H1 (cell line): ENCODE measurements at regions not wholly inside any gene's neighbourhood (a gene's known extent, or its start where the extent isn't known, plus 50 kb on each side); places are given as distances from the start of the nearest gene placed in this dataset.

Experiments
- CTCF ChIA-PET: fragments of 300-600 bp; sonication (Branson Sonifier 250); formaldehyde crosslinking; loops from one replicate; lab custom pipeline; 2021; ENCODE audit not compliant: partially characterized antibody; lab: Charles Lee
- POLR2A ChIA-PET: fragments of 300-600 bp; sonication (Branson Sonifier 250); formaldehyde crosslinking; loops from one replicate; lab custom pipeline; 2021; ENCODE audit warnings: inconsistent platforms; ENCODE audit not compliant: partially characterized antibody; lab: Charles Lee
- DNase-seq, 2 experiments: peaks; one replicate each; pipeline versions ENCODE4 v3.0.0 to v3.0.0-alpha.2; 2010 to 2022; ENCODE audit warnings: low spot score in 2 of 2, low read depth in 1 of 2, mixed read lengths in 1 of 2
- FAIRE-seq: peaks from 2 replicates; lab custom pipeline; 2011; peaks lifted over from hg19 to GRCh38; lab: Jason Lieb, UNC
- H2AFZ ChIP-seq: 2 replicates; pipeline ENCODE4 v1.8.1; 2012; ENCODE audit warnings: low read length, inconsistent platforms
- H2AK5ac ChIP-seq: 2 replicates; pipeline ENCODE4 v1.6.1; 2013; ENCODE audit warnings: low read depth, low read length
- H2BK120ac ChIP-seq: replicated peaks from 2 replicates; pipeline ENCODE3; 2013; ENCODE audit warnings: low read depth, low read length, inconsistent platforms
- H2BK12ac ChIP-seq: 2 replicates; pipeline ENCODE4 v1.6.1; 2013; ENCODE audit warnings: low read depth, low read length
- H2BK15ac ChIP-seq: 2 replicates; pipeline ENCODE4 v1.6.1; 2013; ENCODE audit warnings: low read length
- H2BK20ac ChIP-seq: 2 replicates; pipeline ENCODE4 v1.6.1; 2013; ENCODE audit warnings: low read length
- H2BK5ac ChIP-seq: 2 replicates; pipeline ENCODE4 v1.6.1; 2013; ENCODE audit warnings: low read depth, low read length
- H3K14ac ChIP-seq: 2 replicates; pipeline ENCODE4 v1.6.1; 2013; ENCODE audit warnings: inconsistent platforms; ENCODE audit not compliant: insufficient read length
- H3K18ac ChIP-seq: 2 replicates; pipeline ENCODE4 v1.6.1; 2013; ENCODE audit warnings: low read length; ENCODE audit errors: extremely low read depth
- H3K23ac ChIP-seq: 2 replicates; pipeline ENCODE4 v1.6.1; 2013; ENCODE audit warnings: inconsistent platforms; ENCODE audit not compliant: insufficient read length
- H3K23me2 ChIP-seq: 2 replicates; pipeline ENCODE4 v1.6.1; 2013; ENCODE audit warnings: low read depth, low read length
- H3K27ac ChIP-seq: 2 replicates; pipeline ENCODE4 v1.6.1; 2011; ENCODE audit warnings: low read depth, low read length, inconsistent platforms
- H3K27me3 ChIP-seq, 4 experiments: replicated peaks in 1 of 4; 1 replicate in 1 of 4; 2 replicates in 3 of 4; pipeline versions ENCODE4 v1.6.1 to v1.8.1; 2011 to 2013; ENCODE audit warnings: low read length in 3 of 4, mild to moderate bottlenecking in 3 of 4, inconsistent platforms in 2 of 4, mixed read lengths in 2 of 4, moderate library complexity in 1 of 4; ENCODE audit not compliant: control insufficient read depth in 3 of 4, insufficient read depth in 3 of 4; ENCODE audit errors: extremely low read depth in 1 of 4
- H3K36me3 ChIP-seq, 4 experiments: 2 replicates each; pipeline versions ENCODE4 v1.6.1 to v1.8.1; 2011 to 2013; ENCODE audit warnings: mild to moderate bottlenecking in 4 of 4, low read length in 3 of 4, moderate library complexity in 2 of 4, control low read depth in 1 of 4, inconsistent platforms in 1 of 4; ENCODE audit not compliant: insufficient read depth in 4 of 4, control insufficient read depth in 2 of 4
- H3K4ac ChIP-seq: replicated peaks from 2 replicates; pipeline ENCODE3; 2013; ENCODE audit warnings: low read length, low read depth, mixed read lengths, inconsistent platforms; ENCODE audit not compliant: insufficient read length
- H3K4me1 ChIP-seq, 4 experiments: replicated peaks in 1 of 4; 1 replicate in 1 of 4; 2 replicates in 3 of 4; pipeline versions ENCODE4 v1.6.1 to v1.8.1; 2011 to 2013; ENCODE audit warnings: low read length in 3 of 4, inconsistent platforms in 2 of 4, mixed read lengths in 1 of 4; ENCODE audit not compliant: insufficient read depth in 4 of 4, control insufficient read depth in 3 of 4
- H3K4me2 ChIP-seq, 2 experiments: 2 replicates each; pipeline versions ENCODE4 v1.6.1 to v1.8.1; 2011 to 2013; ENCODE audit warnings: low read depth in 2 of 2, low read length in 2 of 2, control low read depth in 1 of 2, inconsistent platforms in 1 of 2, mild to moderate bottlenecking in 1 of 2; ENCODE audit not compliant: insufficient read depth in 1 of 2
- H3K4me3 ChIP-seq, 4 experiments: fragments of 200-600, 300-600 bp in 1 of 4; sonication (generic), shearing (Covaris generic), sonication (Bioruptor Twin) in 1 of 4; 2 replicates each; pipeline versions ENCODE4 v1.5.1 to v1.8.1; 2011 to 2016; ENCODE audit warnings: low read length in 4 of 4, low read depth in 3 of 4, control low read depth in 2 of 4, inconsistent platforms in 2 of 4, mild to moderate bottlenecking in 2 of 4, mixed read lengths in 1 of 4, moderate library complexity in 1 of 4; ENCODE audit not compliant: insufficient read depth in 2 of 4; ENCODE audit errors: extremely low read depth in 1 of 4
- H3K56ac ChIP-seq: replicated peaks from 2 replicates; pipeline ENCODE3; 2013; ENCODE audit warnings: low read depth, mild to moderate bottlenecking, mixed read lengths, low read length, inconsistent platforms; ENCODE audit not compliant: insufficient read length
- H3K79me1 ChIP-seq: 2 replicates; pipeline ENCODE4 v1.6.1; 2013; ENCODE audit warnings: low read depth, low read length, control low read depth
- H3K79me2 ChIP-seq, 2 experiments: 2 replicates each; pipeline versions ENCODE4 v1.6.1 to v1.8.1; 2012 to 2013; ENCODE audit warnings: low read length in 2 of 2, mild to moderate bottlenecking in 2 of 2, inconsistent platforms in 1 of 2; ENCODE audit not compliant: insufficient read depth in 2 of 2, control insufficient read depth in 1 of 2
- H3K9ac ChIP-seq, 4 experiments: replicated peaks in 1 of 4; 1 replicate in 1 of 4; 2 replicates in 3 of 4; pipeline versions ENCODE4 v1.6.1 to v1.8.1; 2011 to 2013; ENCODE audit warnings: low read depth in 3 of 4, low read length in 3 of 4, control low read depth in 2 of 4, mild to moderate bottlenecking in 2 of 4, moderate library complexity in 2 of 4, inconsistent platforms in 1 of 4; ENCODE audit errors: extremely low read depth in 1 of 4
- H3K9me3 ChIP-seq, 2 experiments: 2 replicates each; pipeline versions ENCODE4 v1.6.1 to v1.8.1; 2012 to 2013; ENCODE audit warnings: mild to moderate bottlenecking in 2 of 2, moderate library complexity in 2 of 2, control low read depth in 1 of 2, inconsistent platforms in 1 of 2, low read depth in 1 of 2, low read length in 1 of 2, mixed read lengths in 1 of 2; ENCODE audit not compliant: insufficient read depth in 2 of 2
- H4K20me1 ChIP-seq, 2 experiments: replicated peaks in 1 of 2; 2 replicates each; pipeline versions ENCODE3 to v1.8.1; 2011 to 2013; ENCODE audit warnings: inconsistent platforms in 2 of 2, low read length in 2 of 2, mild to moderate bottlenecking in 1 of 2; ENCODE audit not compliant: insufficient read depth in 2 of 2, control insufficient read depth in 1 of 2
- H4K5ac ChIP-seq: 2 replicates; pipeline ENCODE4 v1.6.1; 2013; ENCODE audit warnings: low read length, low read depth, mixed read lengths, inconsistent platforms; ENCODE audit not compliant: insufficient read length
- H4K8ac ChIP-seq: 2 replicates; pipeline ENCODE4 v1.8.0; 2013; ENCODE audit warnings: mild to moderate bottlenecking, moderate library complexity, low read length, inconsistent platforms; ENCODE audit not compliant: insufficient read depth; ENCODE audit errors: extremely low read depth
- H4K91ac ChIP-seq: replicated peaks from 2 replicates; pipeline ENCODE3; 2013; ENCODE audit warnings: low read length, mixed read lengths, inconsistent platforms; ENCODE audit not compliant: insufficient read length
- CHD1 ChIP-seq: IDR thresholded peaks from 2 replicates; pipeline ENCODE4 v1.6.1; 2012; ENCODE audit warnings: low read depth, low read length, improper control_type of control experiment
- EP300 ChIP-seq, 2 experiments: IDR thresholded peaks; 1 replicate in 1 of 2; 2 replicates in 1 of 2; pipeline ENCODE4 v1.6.1; 2011 to 2012; ENCODE audit warnings: low read depth in 2 of 2, low read length in 2 of 2, mild to moderate bottlenecking in 2 of 2, borderline replicate concordance in 1 of 2, inconsistent platforms in 1 of 2, moderate library complexity in 1 of 2
- SIN3A ChIP-seq, 2 experiments: IDR thresholded peaks in 1 of 2; conservative IDR thresholded peaks in 1 of 2; 2 replicates each; pipeline ENCODE4 v1.6.1; 2011 to 2012; ENCODE audit warnings: low read length in 2 of 2, improper control_type of control experiment in 1 of 2, low read depth in 1 of 2, mild to moderate bottlenecking in 1 of 2
- WGBS, 2 experiments: shearing (Covaris generic) in 1 of 2; methylation state at CpG; one replicate each; pipeline versions ENCODE4 v1.1.6 to v1.1.7; 2013 to 2015; ENCODE audit warnings: low lambda C conversion rate in 2 of 2, mixed read lengths in 2 of 2, inconsistent platforms in 1 of 2, low coverage in 1 of 2, missing lambda C conversion rate in 1 of 2; ENCODE audit not compliant: insufficient replicate concordance in 2 of 2, insufficient coverage in 1 of 2, insufficient read length in 1 of 2; ENCODE audit errors: extremely low coverage in 1 of 2, missing lambda C conversion rate in 1 of 2; 5-methylcytosine and 5-hydroxymethylcytosine counted together
- TF ChIP-seq, protein P1 (sequence below): IDR thresholded peaks from 2 replicates; pipeline ENCODE4 v1.6.1; 2011; ENCODE audit warnings: low read depth, mild to moderate bottlenecking, low read length; ENCODE audit not compliant: insufficient read depth

DNA sequence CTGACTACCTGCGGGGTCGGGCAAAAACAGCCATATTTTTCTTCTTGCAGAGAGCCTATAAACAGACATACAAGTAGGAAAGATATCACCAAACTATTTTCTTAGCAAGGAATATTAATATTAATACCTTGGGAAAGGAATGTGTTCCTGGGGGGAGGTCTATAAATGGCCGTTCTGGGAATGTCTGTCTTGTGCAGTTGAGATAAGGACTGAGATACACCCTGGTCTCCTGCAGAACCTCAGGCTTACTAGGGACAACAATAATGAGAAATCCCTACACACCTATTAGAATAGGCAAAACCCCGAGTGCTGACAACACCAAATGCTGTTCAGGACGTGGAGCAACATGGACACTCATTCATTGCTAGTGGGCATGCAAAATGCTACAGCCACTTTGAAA lies 297.2 kb downstream of the DRD1 start:
- Histone ChIP-seq H2AK5ac (no peak overlapping the region), H2BK5ac (no peak overlapping the region), H3K9me3 (peaks cover 5 to 9% of the 10 kb centered on the region in 2 experiments; a peak in 2 of 4 replicates), H3K4me1 (no peaks in the 10 kb centered on the region), H3K4me3 (no peak overlapping the region), H2BK120ac (no peak overlapping the region), H3K23ac (no peak overlapping the region), H4K20me1 (no peaks in the 10 kb centered on the region), H2BK12ac (no peak overlapping the region), H3K9ac (no peak overlapping the region), H3K56ac (no peak overlapping the region), H2BK20ac (no peak overlapping the region), H3K4me2 (no peak overlapping the region), H3K27me3 (no peaks in the 10 kb centered on the region), H3K23me2 (peaks cover 1% of the 10 kb centered on the region; the same call in 1 of the 2 replicates), H3K79me1 (no peaks in the 10 kb centered on the region), H3K27ac (no peak overlapping the region), H4K8ac (no peak overlapping the region), H4K91ac (no peak overlapping the region), H2AFZ (no peak overlapping the region), H3K14ac (no peak overlapping the region), H3K79me2 (no peaks in the 10 kb centered on the region), H3K18ac (no peak overlapping the region), H2BK15ac (no peak overlapping the region), H3K36me3 (no peaks in the 10 kb centered on the region), H4K5ac (no peak overlapping the region), H3K4ac (no peak overlapping the region)
- no peak for DNase-seq
- POLR2A ChIA-PET, result interaction anchor here (0.6 kb wide), 1 partner anchor 148 kb away, joined by 3 read pairs; no protein-coding TSS in a partner anchor
- CTCF ChIA-PET, result no interaction called here
- WGBS, 2 experiments, result 87% methylated on average over 5 of the region's 5 CpGs; no CpG with 5 or more reads in 1 of the 2 experiments
- TF ChIP-seq EP300 (IDR thresholded peaks at IDR 0.05; ENCODE audit: borderline replicate concordance in 1 of 2, low read depth in 2 of 2, low read length in 2 of 2), result peak in 1 of 2 experiments; percentile 78; a peak in 1 of 3 replicates
- TF ChIP-seq SIN3A (conservative IDR thresholded peaks at IDR 0.05 in 1 of 2, IDR thresholded peaks at IDR 0.05 in 1 of 2; ENCODE audit: low read depth in 1 of 2, low read length in 2 of 2), result no peak
- TF ChIP-seq, protein P1, sequence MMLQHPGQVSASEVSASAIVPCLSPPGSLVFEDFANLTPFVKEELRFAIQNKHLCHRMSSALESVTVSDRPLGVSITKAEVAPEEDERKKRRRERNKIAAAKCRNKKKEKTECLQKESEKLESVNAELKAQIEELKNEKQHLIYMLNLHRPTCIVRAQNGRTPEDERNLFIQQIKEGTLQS, result no peak
- no peak for TF ChIP-seq CHD1
- FAIRE-seq, result no peak
